ENCODE measurements at regions not wholly inside any gene's neighbourhood (a gene's known extent, or its start where the extent isn't known, plus 50 kb on each side); places are given as distances from the start of the nearest gene placed in this dataset.

- TF ChIP-seq CTCF (conservative IDR thresholded peaks at IDR 0.05; ENCODE audit: low read length) (no peak), EZH2phosphoT487 (IDR thresholded peaks at IDR 0.05; ENCODE audit: borderline replicate concordance, low read depth, low read length) (no peak)
Measured at GRCh38 chr7:12812111-12812510, 124.7 kb downstream of the ARL4A start.

Data from OCI-LY7 (cell line).